Caco-2 (cell line): ENCODE measurements at regions not wholly inside any gene's neighbourhood (a gene's known extent, or its start where the extent isn't known, plus 50 kb on each side); places are given as distances from the start of the nearest gene placed in this dataset.

Experiments used
- BruUV-seq: library from RNA; stranded (reverse); fragments of 400-500 nt; replicated peaks from 2 replicates; lab custom pipeline; 2021; lab: Mats Ljungman, UMichigan
- CTCF ChIA-PET: fragments of 300-600 bp; sonication (Branson Sonifier 250); formaldehyde crosslinking; loops from one replicate; lab custom pipeline; 2022; ENCODE audit warnings: antibody characterized with exemption; lab: Charles Lee
- POLR2A ChIA-PET: fragments of 300-600 bp; sonication (Branson Sonifier 250); formaldehyde crosslinking; loops from one replicate; lab custom pipeline; 2022; ENCODE audit warnings: antibody characterized with exemption; lab: Charles Lee
- DNase-seq, 2 experiments: peaks; one replicate each; pipeline versions ENCODE4 v3.0.0 to v3.0.0-alpha.2; 2020 to 2022
- H3K27me3 ChIP-seq: replicated peaks from 2 replicates; pipeline ENCODE4 v1.6.0; 2011; ENCODE audit warnings: low read length; ENCODE audit not compliant: control insufficient read depth, insufficient read depth
- H3K36me3 ChIP-seq: 2 replicates; pipeline ENCODE4 v1.5.1; 2011; ENCODE audit warnings: low read length; ENCODE audit not compliant: control insufficient read depth, insufficient read depth
- H3K4me1 ChIP-seq: fragments of 250-450 bp; sonication (Bioruptor Pico); 2 replicates; pipeline ENCODE4 v1.5.1; 2020; ENCODE audit warnings: mild to moderate bottlenecking
- H3K4me3 ChIP-seq: 2 replicates; pipeline ENCODE4 v1.5.1; 2011; ENCODE audit warnings: low read depth, mild to moderate bottlenecking, control low read depth, low read length
- H3K9me3 ChIP-seq: fragments of 250-450 bp; sonication (Bioruptor Pico); 2 replicates; pipeline ENCODE4 v1.5.1; 2020; ENCODE audit warnings: mild to moderate bottlenecking, moderate library complexity
- H3K27ac Mint-ChIP-seq: one replicate; pipeline ENCODE4 v1.8.0; 2022; ENCODE audit warnings: mixed read lengths; ENCODE audit not compliant: unreplicated experiment
- H3K27me3 Mint-ChIP-seq: one replicate; pipeline ENCODE4 v1.8.0; 2022; ENCODE audit warnings: mixed read lengths; ENCODE audit not compliant: insufficient read depth, unreplicated experiment
- H3K36me3 Mint-ChIP-seq: one replicate; pipeline ENCODE4 v1.8.0; 2022; ENCODE audit warnings: mild to moderate bottlenecking, mixed read lengths; ENCODE audit not compliant: insufficient read depth, unreplicated experiment
- H3K4me1 Mint-ChIP-seq: one replicate; pipeline ENCODE4 v1.8.0; 2022; ENCODE audit warnings: low read depth, mixed read lengths; ENCODE audit not compliant: unreplicated experiment
- H3K4me3 Mint-ChIP-seq: one replicate; pipeline ENCODE4 v1.8.0; 2022; ENCODE audit warnings: mild to moderate bottlenecking, moderate library complexity, mixed read lengths; ENCODE audit not compliant: unreplicated experiment
- H3K9me3 Mint-ChIP-seq: one replicate; pipeline ENCODE4 v1.8.0; 2022; ENCODE audit warnings: mixed read lengths; ENCODE audit not compliant: unreplicated experiment
- intact Hi-C: fragments of 100-400 bp; cut with micrococcal nuclease; formaldehyde crosslinking; loops from one replicate; pipeline ENCODE4 v1.10.0; 2022; ENCODE audit not compliant: unreplicated experiment
- TF ChIP-seq, protein P1 (sequence below), 2 experiments: fragments of 200-600 bp in 1 of 2; IDR thresholded peaks; 1 replicate in 1 of 2; 2 replicates in 1 of 2; pipeline versions ENCODE4 v1.5.1 to v1.8.0; 2011 to 2022; ENCODE audit warnings: antibody characterized with exemption in 1 of 2, control low read depth in 1 of 2, inconsistent platforms in 1 of 2, low read depth in 1 of 2, low read length in 1 of 2, mild to moderate bottlenecking in 1 of 2, moderate library complexity in 1 of 2; ENCODE audit not compliant: insufficient read depth in 1 of 2, severe bottlenecking in 1 of 2, unreplicated experiment in 1 of 2

GRCh38 chr1:189046127-189046526, 1431.5 kb downstream of the BRINP3 start:
- Mint-ChIP-seq H3K27ac (no peak overlapping the region), H3K36me3 (no peaks in the 10 kb centered on the region), H3K4me1 (no peaks in the 10 kb centered on the region), H3K27me3 (no peaks in the 10 kb centered on the region), H3K9me3 (no peaks in the 10 kb centered on the region), H3K4me3 (no peak overlapping the region)
- Histone ChIP-seq H3K9me3 (no peaks in the 10 kb centered on the region), H3K4me3 (no peak overlapping the region), H3K4me1 (no peaks in the 10 kb centered on the region), H3K27me3 (no peaks in the 10 kb centered on the region), H3K36me3 (no peaks in the 10 kb centered on the region)
- no peak for DNase-seq
- TF ChIP-seq, protein P1, sequence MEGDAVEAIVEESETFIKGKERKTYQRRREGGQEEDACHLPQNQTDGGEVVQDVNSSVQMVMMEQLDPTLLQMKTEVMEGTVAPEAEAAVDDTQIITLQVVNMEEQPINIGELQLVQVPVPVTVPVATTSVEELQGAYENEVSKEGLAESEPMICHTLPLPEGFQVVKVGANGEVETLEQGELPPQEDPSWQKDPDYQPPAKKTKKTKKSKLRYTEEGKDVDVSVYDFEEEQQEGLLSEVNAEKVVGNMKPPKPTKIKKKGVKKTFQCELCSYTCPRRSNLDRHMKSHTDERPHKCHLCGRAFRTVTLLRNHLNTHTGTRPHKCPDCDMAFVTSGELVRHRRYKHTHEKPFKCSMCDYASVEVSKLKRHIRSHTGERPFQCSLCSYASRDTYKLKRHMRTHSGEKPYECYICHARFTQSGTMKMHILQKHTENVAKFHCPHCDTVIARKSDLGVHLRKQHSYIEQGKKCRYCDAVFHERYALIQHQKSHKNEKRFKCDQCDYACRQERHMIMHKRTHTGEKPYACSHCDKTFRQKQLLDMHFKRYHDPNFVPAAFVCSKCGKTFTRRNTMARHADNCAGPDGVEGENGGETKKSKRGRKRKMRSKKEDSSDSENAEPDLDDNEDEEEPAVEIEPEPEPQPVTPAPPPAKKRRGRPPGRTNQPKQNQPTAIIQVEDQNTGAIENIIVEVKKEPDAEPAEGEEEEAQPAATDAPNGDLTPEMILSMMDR (IDR thresholded peaks at IDR 0.05; ENCODE audit: insufficient read depth in 1 of 2, low read depth in 1 of 2, low read length in 1 of 2, severe bottlenecking in 1 of 2, unreplicated experiment in 1 of 2), result no peak
- BruUV-seq, result no TSS peak
- ChIA-PET CTCF (no interaction called here), POLR2A (no interaction called here)
- intact Hi-C loops, result no loop called here

DNA sequence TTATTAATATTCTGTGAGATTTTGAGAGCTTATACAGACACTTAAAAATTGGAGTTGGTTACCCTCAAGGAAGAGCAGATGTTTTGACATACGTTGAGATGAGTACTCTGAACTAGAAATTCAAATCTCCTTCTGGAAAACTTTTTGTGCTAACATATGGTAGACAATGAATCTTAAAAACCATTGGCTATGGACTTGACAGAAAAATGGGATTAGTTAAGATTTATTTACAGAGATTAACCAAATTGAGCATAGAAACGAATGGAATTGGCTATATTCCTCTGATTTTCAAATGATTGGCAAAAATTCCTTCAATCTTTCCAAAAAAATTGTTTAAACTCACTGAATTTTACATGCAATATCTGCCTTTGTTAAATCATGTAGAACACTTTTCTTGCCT, 1392.9 kb downstream of the BRINP3 start:
- Histone ChIP-seq H3K36me3 (no peaks in the 10 kb centered on the region), H3K4me3 (no peak overlapping the region), H3K27me3 (no peaks in the 10 kb centered on the region), H3K4me1 (no peaks in the 10 kb centered on the region), H3K9me3 (peaks cover 4% of the 10 kb centered on the region; the same call in 1 of the 2 replicates)
- no peaks in the 10 kb centered on the region for H3K9me3 Mint-ChIP-seq
- no peaks in the 10 kb centered on the region for H3K27me3 Mint-ChIP-seq
- no TSS peak for BruUV-seq
- intact Hi-C loops, result no loop called here
- ChIA-PET POLR2A (no interaction called here), CTCF (no interaction called here)
- no peak overlapping the region for H3K4me3 Mint-ChIP-seq
- no peak for DNase-seq
- no peaks in the 10 kb centered on the region for H3K36me3 Mint-ChIP-seq
- TF ChIP-seq, protein P1 (IDR thresholded peaks at IDR 0.05; ENCODE audit: insufficient read depth in 1 of 2, low read depth in 1 of 2, low read length in 1 of 2, severe bottlenecking in 1 of 2, unreplicated experiment in 1 of 2), result no peak
- H3K4me1 Mint-ChIP-seq, result no peaks in the 10 kb centered on the region
- no peak overlapping the region for H3K27ac Mint-ChIP-seq

DNA sequence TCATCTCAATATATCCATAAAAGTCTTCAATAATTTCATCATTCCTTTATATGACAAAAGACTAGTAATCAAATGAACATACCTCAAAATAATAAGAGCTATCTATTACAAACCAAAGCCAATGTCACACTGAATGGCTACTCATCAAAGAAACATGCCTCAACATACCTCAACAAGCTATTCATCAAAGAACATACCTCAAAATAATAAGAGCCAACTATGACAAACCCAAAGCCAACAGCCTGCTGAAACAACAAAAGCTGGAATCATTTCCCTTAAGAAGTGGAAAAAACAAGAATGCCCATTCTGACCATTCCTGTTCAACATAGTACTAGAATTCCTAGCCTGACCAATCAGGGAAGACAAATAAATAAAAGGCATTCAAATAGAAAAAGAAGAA, 1373.7 kb downstream of the BRINP3 start:
- ChIA-PET POLR2A (no interaction called here), CTCF (no interaction called here)
- H3K4me3 ChIP-seq, result no peak overlapping the region
- DNase-seq, result no peak
- Mint-ChIP-seq H3K9me3 (no peaks in the 10 kb centered on the region), H3K4me1 (no peaks in the 10 kb centered on the region), H3K4me3 (no peak overlapping the region), H3K27me3 (no peaks in the 10 kb centered on the region), H3K36me3 (no peaks in the 10 kb centered on the region), H3K27ac (no peak overlapping the region)
- H3K4me1 ChIP-seq, result no peaks in the 10 kb centered on the region
- intact Hi-C loops, result no loop called here
- no TSS peak for BruUV-seq
- TF ChIP-seq, protein P1 (IDR thresholded peaks at IDR 0.05; ENCODE audit: insufficient read depth in 1 of 2, low read depth in 1 of 2, low read length in 1 of 2, severe bottlenecking in 1 of 2, unreplicated experiment in 1 of 2), result no peak
- H3K36me3 ChIP-seq, result no peaks in the 10 kb centered on the region
- no peaks in the 10 kb centered on the region for H3K9me3 ChIP-seq
- H3K27me3 ChIP-seq, result no peaks in the 10 kb centered on the region
